Fibroblast of lung (primary cell): ENCODE measurements at regions not wholly inside any gene's neighbourhood (a gene's known extent, or its start where the extent isn't known, plus 50 kb on each side); places are given as distances from the start of the nearest gene placed in this dataset.

Experiments used
- CTCF ChIP-seq, 2 donors: IDR thresholded peaks in 1 of 2; conservative IDR thresholded peaks in 1 of 2; 1 replicate in 1 of 2; 2 replicates in 1 of 2; pipeline ENCODE4 v1.5.1; 2011 to 2012; ENCODE audit warnings: low read length in 2 of 2, control low read depth in 1 of 2, inconsistent platforms in 1 of 2, low read depth in 1 of 2, mild to moderate bottlenecking in 1 of 2
- EZH2 ChIP-seq: IDR thresholded peaks from 2 replicates; pipeline ENCODE4 v1.5.1; 2012; ENCODE audit warnings: low read length, control low read depth, mild to moderate bottlenecking; ENCODE audit errors: missing control alignments

GRCh38 chr11:19642185-19643158, 70.2 kb upstream of the NAV2 start:
- no peak for TF ChIP-seq CTCF (conservative IDR thresholded peaks at IDR 0.05 in 1 of 2, IDR thresholded peaks at IDR 0.05 in 1 of 2; ENCODE audit: low read depth in 1 of 2, low read length in 2 of 2)
- TF ChIP-seq EZH2: no peak
